ENCODE measurements at regions not wholly inside any gene's neighbourhood (a gene's known extent, or its start where the extent isn't known, plus 50 kb on each side); places are given as distances from the start of the nearest gene placed in this dataset.

- TF ChIP-seq TAF1 (IDR thresholded peaks at IDR 0.05; ENCODE audit: borderline replicate concordance, low read depth, low read length) (no peak), POLR2AphosphoS5 (IDR thresholded peaks at IDR 0.05; ENCODE audit: low read depth, low read length) (no peak), POLR2A (IDR thresholded peaks at IDR 0.05; ENCODE audit: low read depth, low read length) (no peak)
Observed at GRCh38 chr4:30268370-30268769, 451.8 kb upstream of the PCDH7 start.
